K562 (cell line): ENCODE measurements at regions not wholly inside any gene's neighbourhood (a gene's known extent, or its start where the extent isn't known, plus 50 kb on each side); places are given as distances from the start of the nearest gene placed in this dataset.

Experiments used
- POLR2A ChIP-seq: fragments of 450-650 bp; conservative IDR thresholded peaks from 2 replicates; pipeline ENCODE4 v1.6.1; 2016
- RBFOX2 ChIP-seq: fragments of 200-400 bp; formaldehyde crosslinking; IDR thresholded peaks from 2 replicates; pipeline ENCODE4 v1.6.1; 2017; ENCODE audit warnings: low read depth, mild to moderate bottlenecking, low read length, moderate library complexity
- TF ChIP-seq, protein P1 (sequence below), 2 experiments: fragments of 150-350 bp in 1 of 2; IDR thresholded peaks; 2 replicates each; pipeline ENCODE4 v1.6.1; 2012 to 2016; ENCODE audit warnings: low read depth in 2 of 2, low read length in 2 of 2, mild to moderate bottlenecking in 1 of 2, moderate library complexity in 1 of 2
- TF ChIP-seq, protein P2 (sequence below): fragments of 250-450 bp; sonication (Bioruptor Pico); IDR thresholded peaks from 2 replicates; pipeline ENCODE4 v1.4.0; 2020; ENCODE audit warnings: mild to moderate bottlenecking
- TF ChIP-seq, protein P3 (sequence below), 3 experiments: IDR thresholded peaks in 2 of 3; conservative IDR thresholded peaks in 1 of 3; 2 replicates each; pipeline ENCODE4 v1.5.1; 2011 to 2012; ENCODE audit warnings: low read length in 3 of 3, mild to moderate bottlenecking in 3 of 3, control low read depth in 2 of 3, improper control_type of control experiment in 1 of 3, inconsistent platforms in 1 of 3, low read depth in 1 of 3, mixed read lengths in 1 of 3, moderate library complexity in 1 of 3; ENCODE audit not compliant: insufficient read depth in 2 of 3
- TF ChIP-seq, protein P4 (sequence below): fragments of 450-650 bp; IDR thresholded peaks from 2 replicates; pipeline ENCODE4 v1.6.1; 2018; ENCODE audit not compliant: partially characterized antibody

DNA sequence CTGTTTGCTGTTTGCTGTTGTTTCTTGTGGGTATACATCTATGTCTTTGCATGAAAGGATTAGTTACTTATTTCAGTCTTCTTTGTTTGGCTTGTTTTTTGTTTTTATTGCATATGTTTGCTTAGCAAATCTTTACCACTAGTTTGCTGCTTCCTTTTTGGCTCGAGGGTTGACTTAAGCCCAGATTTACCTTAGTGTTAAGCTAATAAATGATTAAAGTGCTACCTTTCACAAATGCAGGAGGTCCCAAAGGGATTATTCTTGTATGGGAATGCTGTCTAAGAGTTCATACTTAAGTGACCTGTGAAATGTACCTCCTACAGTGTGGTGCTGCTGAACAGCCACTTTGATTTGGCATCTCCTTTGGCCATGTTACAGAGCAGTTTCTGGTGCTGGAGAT is 273.5 kb upstream of the NPY start:
- TF ChIP-seq, protein P1, sequence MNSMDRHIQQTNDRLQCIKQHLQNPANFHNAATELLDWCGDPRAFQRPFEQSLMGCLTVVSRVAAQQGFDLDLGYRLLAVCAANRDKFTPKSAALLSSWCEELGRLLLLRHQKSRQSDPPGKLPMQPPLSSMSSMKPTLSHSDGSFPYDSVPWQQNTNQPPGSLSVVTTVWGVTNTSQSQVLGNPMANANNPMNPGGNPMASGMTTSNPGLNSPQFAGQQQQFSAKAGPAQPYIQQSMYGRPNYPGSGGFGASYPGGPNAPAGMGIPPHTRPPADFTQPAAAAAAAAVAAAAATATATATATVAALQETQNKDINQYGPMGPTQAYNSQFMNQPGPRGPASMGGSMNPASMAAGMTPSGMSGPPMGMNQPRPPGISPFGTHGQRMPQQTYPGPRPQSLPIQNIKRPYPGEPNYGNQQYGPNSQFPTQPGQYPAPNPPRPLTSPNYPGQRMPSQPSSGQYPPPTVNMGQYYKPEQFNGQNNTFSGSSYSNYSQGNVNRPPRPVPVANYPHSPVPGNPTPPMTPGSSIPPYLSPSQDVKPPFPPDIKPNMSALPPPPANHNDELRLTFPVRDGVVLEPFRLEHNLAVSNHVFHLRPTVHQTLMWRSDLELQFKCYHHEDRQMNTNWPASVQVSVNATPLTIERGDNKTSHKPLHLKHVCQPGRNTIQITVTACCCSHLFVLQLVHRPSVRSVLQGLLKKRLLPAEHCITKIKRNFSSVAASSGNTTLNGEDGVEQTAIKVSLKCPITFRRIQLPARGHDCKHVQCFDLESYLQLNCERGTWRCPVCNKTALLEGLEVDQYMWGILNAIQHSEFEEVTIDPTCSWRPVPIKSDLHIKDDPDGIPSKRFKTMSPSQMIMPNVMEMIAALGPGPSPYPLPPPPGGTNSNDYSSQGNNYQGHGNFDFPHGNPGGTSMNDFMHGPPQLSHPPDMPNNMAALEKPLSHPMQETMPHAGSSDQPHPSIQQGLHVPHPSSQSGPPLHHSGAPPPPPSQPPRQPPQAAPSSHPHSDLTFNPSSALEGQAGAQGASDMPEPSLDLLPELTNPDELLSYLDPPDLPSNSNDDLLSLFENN (IDR thresholded peaks at IDR 0.05; ENCODE audit: low read depth in 2 of 2, low read length in 2 of 2), result no peak
- TF ChIP-seq RBFOX2 (no peak), POLR2A (no peak)
- TF ChIP-seq, protein P2, sequence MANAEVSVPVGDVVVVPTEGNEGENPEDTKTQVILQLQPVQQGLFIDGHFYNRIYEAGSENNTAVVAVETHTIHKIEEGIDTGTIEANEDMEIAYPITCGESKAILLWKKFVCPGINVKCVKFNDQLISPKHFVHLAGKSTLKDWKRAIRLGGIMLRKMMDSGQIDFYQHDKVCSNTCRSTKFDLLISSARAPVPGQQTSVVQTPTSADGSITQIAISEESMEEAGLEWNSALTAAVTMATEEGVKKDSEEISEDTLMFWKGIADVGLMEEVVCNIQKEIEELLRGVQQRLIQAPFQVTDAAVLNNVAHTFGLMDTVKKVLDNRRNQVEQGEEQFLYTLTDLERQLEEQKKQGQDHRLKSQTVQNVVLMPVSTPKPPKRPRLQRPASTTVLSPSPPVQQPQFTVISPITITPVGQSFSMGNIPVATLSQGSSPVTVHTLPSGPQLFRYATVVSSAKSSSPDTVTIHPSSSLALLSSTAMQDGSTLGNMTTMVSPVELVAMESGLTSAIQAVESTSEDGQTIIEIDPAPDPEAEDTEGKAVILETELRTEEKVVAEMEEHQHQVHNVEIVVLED (CRISPR knock-in tag), result no peak
- TF ChIP-seq, protein P3, sequence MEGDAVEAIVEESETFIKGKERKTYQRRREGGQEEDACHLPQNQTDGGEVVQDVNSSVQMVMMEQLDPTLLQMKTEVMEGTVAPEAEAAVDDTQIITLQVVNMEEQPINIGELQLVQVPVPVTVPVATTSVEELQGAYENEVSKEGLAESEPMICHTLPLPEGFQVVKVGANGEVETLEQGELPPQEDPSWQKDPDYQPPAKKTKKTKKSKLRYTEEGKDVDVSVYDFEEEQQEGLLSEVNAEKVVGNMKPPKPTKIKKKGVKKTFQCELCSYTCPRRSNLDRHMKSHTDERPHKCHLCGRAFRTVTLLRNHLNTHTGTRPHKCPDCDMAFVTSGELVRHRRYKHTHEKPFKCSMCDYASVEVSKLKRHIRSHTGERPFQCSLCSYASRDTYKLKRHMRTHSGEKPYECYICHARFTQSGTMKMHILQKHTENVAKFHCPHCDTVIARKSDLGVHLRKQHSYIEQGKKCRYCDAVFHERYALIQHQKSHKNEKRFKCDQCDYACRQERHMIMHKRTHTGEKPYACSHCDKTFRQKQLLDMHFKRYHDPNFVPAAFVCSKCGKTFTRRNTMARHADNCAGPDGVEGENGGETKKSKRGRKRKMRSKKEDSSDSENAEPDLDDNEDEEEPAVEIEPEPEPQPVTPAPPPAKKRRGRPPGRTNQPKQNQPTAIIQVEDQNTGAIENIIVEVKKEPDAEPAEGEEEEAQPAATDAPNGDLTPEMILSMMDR (IDR thresholded peaks at IDR 0.05 in 2 of 3, conservative IDR thresholded peaks at IDR 0.05 in 1 of 3; ENCODE audit: insufficient read depth in 2 of 3, low read depth in 1 of 3, low read length in 3 of 3), result no peak
- TF ChIP-seq, protein P4, sequence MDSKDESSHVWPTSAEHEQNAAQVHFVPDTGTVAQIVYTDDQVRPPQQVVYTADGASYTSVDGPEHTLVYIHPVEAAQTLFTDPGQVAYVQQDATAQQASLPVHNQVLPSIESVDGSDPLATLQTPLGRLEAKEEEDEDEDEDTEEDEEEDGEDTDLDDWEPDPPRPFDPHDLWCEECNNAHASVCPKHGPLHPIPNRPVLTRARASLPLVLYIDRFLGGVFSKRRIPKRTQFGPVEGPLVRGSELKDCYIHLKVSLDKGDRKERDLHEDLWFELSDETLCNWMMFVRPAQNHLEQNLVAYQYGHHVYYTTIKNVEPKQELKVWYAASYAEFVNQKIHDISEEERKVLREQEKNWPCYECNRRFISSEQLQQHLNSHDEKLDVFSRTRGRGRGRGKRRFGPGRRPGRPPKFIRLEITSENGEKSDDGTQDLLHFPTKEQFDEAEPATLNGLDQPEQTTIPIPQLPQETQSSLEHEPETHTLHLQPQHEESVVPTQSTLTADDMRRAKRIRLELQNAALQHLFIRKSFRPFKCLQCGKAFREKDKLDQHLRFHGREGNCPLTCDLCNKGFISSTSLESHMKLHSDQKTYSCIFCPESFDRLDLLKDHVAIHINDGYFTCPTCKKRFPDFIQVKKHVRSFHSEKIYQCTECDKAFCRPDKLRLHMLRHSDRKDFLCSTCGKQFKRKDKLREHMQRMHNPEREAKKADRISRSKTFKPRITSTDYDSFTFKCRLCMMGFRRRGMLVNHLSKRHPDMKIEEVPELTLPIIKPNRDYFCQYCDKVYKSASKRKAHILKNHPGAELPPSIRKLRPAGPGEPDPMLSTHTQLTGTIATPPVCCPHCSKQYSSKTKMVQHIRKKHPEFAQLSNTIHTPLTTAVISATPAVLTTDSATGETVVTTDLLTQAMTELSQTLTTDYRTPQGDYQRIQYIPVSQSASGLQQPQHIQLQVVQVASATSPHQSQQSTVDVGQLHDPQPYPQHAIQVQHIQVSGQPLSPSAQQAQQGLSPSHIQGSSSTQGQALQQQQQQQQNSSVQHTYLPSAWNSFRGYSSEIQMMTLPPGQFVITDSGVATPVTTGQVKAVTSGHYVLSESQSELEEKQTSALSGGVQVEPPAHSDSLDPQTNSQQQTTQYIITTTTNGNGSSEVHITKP, result no peak
